Glomerular visceral epithelial cell (primary cell): ENCODE measurements at regions not wholly inside any gene's neighbourhood (a gene's known extent, or its start where the extent isn't known, plus 50 kb on each side); places are given as distances from the start of the nearest gene placed in this dataset.
"Not testable (repeated sequence)": the region's sequence is repeated elsewhere in the genome, so short reads cannot be mapped to it uniquely, and the experiment has no call there.

Source experiments
- DNase-seq: peaks from one replicate; pipeline ENCODE4 v3.0.0-alpha.2; 2016; ENCODE audit errors: extremely low spot score

GRCh38 chr4:126130215-126130614 lies 815.5 kb downstream of the FAT4 start:
- DNase-seq = no peak

- DNase-seq = no peak
These were observed 822.4 kb downstream of the FAT4 start for GRCh38 chr4:126136922-126137781.

GRCh38 chr4:126137782-126138170 lies 823.0 kb downstream of the FAT4 start:
- DNase-seq = no peak

- no peak for DNase-seq
These were observed 829.9 kb downstream of the FAT4 start for GRCh38 chr4:126144543-126145237.

GRCh38 chr4:126168484-126168883 lies 853.7 kb downstream of the FAT4 start:
- DNase-seq = no peak

GRCh38 chr4:126172126-126172525 lies 857.4 kb downstream of the FAT4 start:
- no peak for DNase-seq

- no peak for DNase-seq
These were observed 859.9 kb downstream of the FAT4 start for GRCh38 chr4:126174627-126175026.

- DNase-seq = no peak
These were observed 865.9 kb downstream of the FAT4 start for GRCh38 chr4:126180642-126181041.

GRCh38 chr4:126182336-126182735 lies 867.6 kb downstream of the FAT4 start:
- no peak for DNase-seq

GRCh38 chr4:126182786-126183185 lies 868.0 kb downstream of the FAT4 start:
- DNase-seq = no peak

- DNase-seq = no peak
These were observed 868.5 kb downstream of the FAT4 start for GRCh38 chr4:126183206-126183605.

GRCh38 chr4:126191536-126191935 lies 876.8 kb downstream of the FAT4 start:
- DNase-seq = no peak

- no peak for DNase-seq
These were observed 877.8 kb downstream of the FAT4 start for GRCh38 chr4:126192506-126192905.

GRCh38 chr4:126201251-126202138 lies 886.7 kb downstream of the FAT4 start:
- DNase-seq = not testable (repeated sequence)

- no peak for DNase-seq
These were observed 887.5 kb downstream of the FAT4 start for GRCh38 chr4:126202226-126202625.

GRCh38 chr4:126207910-126208309 lies 893.2 kb downstream of the FAT4 start:
- DNase-seq = no peak

- DNase-seq = no peak
These were observed 894.4 kb downstream of the FAT4 start for GRCh38 chr4:126209147-126209546.

GRCh38 chr4:126213996-126214395 lies 899.2 kb downstream of the FAT4 start:
- DNase-seq = no peak

GRCh38 chr4:126215759-126216158 lies 901.0 kb downstream of the FAT4 start:
- DNase-seq = no peak

GRCh38 chr4:126216611-126217010 lies 901.9 kb downstream of the FAT4 start:
- DNase-seq = no peak

GRCh38 chr4:126221282-126221681 lies 906.5 kb downstream of the FAT4 start:
- no peak for DNase-seq

GRCh38 chr4:126221717-126222340 lies 907.1 kb downstream of the FAT4 start:
- DNase-seq = no peak
